BE2C (cell line): ENCODE measurements at regions not wholly inside any gene's neighbourhood (a gene's known extent, or its start where the extent isn't known, plus 50 kb on each side); places are given as distances from the start of the nearest gene placed in this dataset.

ENCODE experiments used
- DNase-seq: peaks from one replicate; pipeline ENCODE4 v3.0.0-alpha.2; 2020
- H3K27me3 ChIP-seq: fragments of 250-450 bp; sonication (Bioruptor Pico); 2 replicates; pipeline ENCODE4 v1.5.1; 2020; ENCODE audit warnings: mild to moderate bottlenecking
- H3K36me3 ChIP-seq: fragments of 250-450 bp; sonication (Bioruptor Pico); 2 replicates; pipeline ENCODE4 v1.5.1; 2020; ENCODE audit warnings: mild to moderate bottlenecking
- H3K4me1 ChIP-seq: fragments of 250-450 bp; sonication (Bioruptor Pico); 2 replicates; pipeline ENCODE4 v1.5.1; 2020
- H3K4me3 ChIP-seq: 2 replicates; pipeline ENCODE4 v1.5.1; 2011; ENCODE audit warnings: low read depth, low read length
- H3K9me3 ChIP-seq: fragments of 250-450 bp; sonication (Bioruptor Pico); 2 replicates; pipeline ENCODE4 v1.5.1; 2020
- CTCF ChIP-seq: IDR thresholded peaks from 2 replicates; pipeline ENCODE4 v1.5.1; 2012; ENCODE audit warnings: mild to moderate bottlenecking, low read depth, low read length

DNA sequence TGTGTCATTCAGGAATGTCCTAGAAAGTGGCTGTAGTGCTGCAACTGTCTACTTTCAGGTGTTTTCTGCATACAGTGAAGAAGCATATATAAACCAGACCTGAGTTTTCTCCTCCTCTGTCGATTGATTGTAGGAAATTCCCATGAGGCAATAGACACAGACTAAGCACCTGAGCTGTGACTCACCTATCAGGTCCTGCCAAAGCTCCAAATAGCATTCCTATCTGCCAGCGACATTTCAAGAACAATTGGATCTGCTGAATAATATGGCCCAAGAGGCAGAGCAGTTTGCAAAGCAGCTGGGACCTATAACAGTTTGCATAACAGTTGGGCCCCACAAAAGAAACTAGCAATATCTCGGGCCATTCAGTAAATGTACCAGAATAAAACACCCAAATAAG is 360.4 kb downstream of the HAO1 start:
- Histone ChIP-seq H3K27me3 (peaks cover 3% of the 10 kb centered on the region; the same call in 1 of the 2 replicates), H3K9me3 (no peaks in the 10 kb centered on the region), H3K4me1 (no peaks in the 10 kb centered on the region), H3K36me3 (no peaks in the 10 kb centered on the region), H3K4me3 (no peak overlapping the region)
- DNase-seq = no peak
- no peak for TF ChIP-seq CTCF

DNA sequence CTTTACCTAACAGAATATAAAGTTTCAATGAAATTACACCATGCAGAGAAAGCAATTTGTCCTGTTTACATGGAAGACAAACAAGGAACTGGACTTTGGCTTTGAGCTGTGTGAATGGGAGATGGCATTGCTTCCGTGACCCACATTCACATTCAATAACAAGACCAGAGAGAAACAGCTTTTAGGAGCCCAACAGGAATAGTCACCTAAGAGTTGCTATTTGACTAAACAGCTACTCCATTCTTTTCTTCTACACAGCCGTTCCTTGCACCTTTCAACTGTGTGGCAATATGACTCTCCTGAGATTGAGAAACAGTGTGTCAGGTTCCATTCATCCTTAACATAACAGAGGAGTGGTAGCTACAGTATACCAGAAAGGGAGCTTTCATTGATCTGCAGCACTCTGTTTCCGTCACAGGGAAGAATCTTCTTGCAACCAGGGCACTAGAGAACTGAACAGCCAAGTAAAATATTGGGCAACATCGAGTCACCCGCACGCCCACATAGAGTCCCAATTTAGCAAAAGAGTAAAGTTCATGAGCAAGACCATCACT is 355.1 kb downstream of the HAO1 start:
- DNase-seq = no peak
- TF ChIP-seq CTCF = no peak
- Histone ChIP-seq H3K27me3 (no peaks in the 10 kb centered on the region; the same call in 1 of the 2 replicates), H3K4me3 (no peak overlapping the region), H3K9me3 (no peaks in the 10 kb centered on the region), H3K36me3 (no peaks in the 10 kb centered on the region), H3K4me1 (no peaks in the 10 kb centered on the region)

DNA sequence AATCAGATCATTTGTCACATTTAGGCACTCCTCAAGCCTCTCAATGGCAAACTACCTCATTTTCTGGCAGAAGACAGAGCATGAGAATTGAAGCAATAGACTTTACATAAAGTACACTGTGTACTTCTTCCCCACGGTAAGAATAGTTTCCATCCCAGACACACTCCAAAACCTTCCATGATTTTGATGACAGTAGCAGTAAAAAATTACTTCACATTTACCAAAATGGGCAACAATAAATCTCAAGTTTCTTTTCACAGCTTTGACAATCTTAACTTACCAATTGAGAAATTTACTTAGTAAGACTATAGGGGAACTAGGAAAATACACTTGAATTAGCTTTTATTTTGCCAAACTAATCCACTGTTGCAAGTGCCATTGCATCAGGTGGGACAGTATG is 353.8 kb downstream of the HAO1 start:
- Histone ChIP-seq H3K4me3 (no peak overlapping the region), H3K27me3 (no peaks in the 10 kb centered on the region; the same call in 1 of the 2 replicates), H3K36me3 (no peaks in the 10 kb centered on the region), H3K4me1 (no peaks in the 10 kb centered on the region), H3K9me3 (no peaks in the 10 kb centered on the region)
- TF ChIP-seq CTCF = no peak
- DNase-seq = no peak

DNA sequence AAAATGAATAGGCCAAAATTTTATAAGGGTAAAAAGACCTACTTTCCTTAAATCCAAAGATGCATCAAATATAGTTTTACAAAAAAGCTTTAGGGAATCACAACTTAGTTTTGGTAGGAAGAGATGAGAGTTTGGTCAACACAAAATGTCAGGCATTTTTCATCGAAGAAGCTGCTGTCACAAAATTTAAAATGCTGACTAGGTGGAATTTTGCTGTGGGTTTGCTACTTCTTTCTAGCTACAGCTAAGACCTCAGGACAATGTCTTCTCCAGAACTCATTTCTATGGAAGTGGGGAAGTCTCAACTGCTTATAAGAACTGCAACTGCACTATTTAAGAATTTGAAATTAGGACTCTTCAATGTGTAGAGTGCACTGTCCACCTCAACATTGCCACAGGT is 351.1 kb downstream of the HAO1 start:
- Histone ChIP-seq H3K9me3 (no peaks in the 10 kb centered on the region), H3K36me3 (no peaks in the 10 kb centered on the region), H3K27me3 (no peaks in the 10 kb centered on the region; the same call in 1 of the 2 replicates), H3K4me3 (no peak overlapping the region), H3K4me1 (no peaks in the 10 kb centered on the region)
- no peak for TF ChIP-seq CTCF
- no peak for DNase-seq

DNA sequence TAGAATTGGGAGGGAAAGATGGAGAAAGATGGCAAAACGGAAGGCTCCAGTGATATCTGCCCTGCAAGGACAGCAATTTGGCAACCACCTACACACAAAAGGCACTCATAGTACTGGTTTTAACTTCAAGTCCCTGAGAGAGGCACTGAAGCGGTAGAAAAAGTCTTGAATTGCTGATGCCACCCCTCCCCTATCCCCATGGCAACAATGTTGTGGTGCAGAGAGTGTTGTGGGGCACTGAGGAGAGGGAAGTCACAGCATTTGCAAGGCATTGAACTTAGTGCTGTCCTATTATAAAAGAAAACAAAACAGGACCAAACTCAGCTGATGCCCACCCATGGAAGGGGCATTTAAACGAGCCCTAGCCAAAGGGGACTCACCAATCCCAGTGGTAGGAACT is 343.7 kb downstream of the HAO1 start:
- Histone ChIP-seq H3K4me1 (no peaks in the 10 kb centered on the region), H3K4me3 (no peak overlapping the region), H3K36me3 (no peaks in the 10 kb centered on the region), H3K9me3 (no peaks in the 10 kb centered on the region), H3K27me3 (no peaks in the 10 kb centered on the region)
- no peak for TF ChIP-seq CTCF
- no peak for DNase-seq

GRCh38 chr20:7601431-7601830 is 338.8 kb downstream of the HAO1 start:
- no peak for TF ChIP-seq CTCF
- no peaks in the 10 kb centered on the region for H3K9me3 ChIP-seq
- no peaks in the 10 kb centered on the region for H3K36me3 ChIP-seq
- H3K4me3 ChIP-seq = no peak overlapping the region
- no peaks in the 10 kb centered on the region for H3K4me1 ChIP-seq
- no peak for DNase-seq
- H3K27me3 ChIP-seq = no peaks in the 10 kb centered on the region
